MCF 10A (cell line): ENCODE measurements at regions not wholly inside any gene's neighbourhood (a gene's known extent, or its start where the extent isn't known, plus 50 kb on each side); places are given as distances from the start of the nearest gene placed in this dataset.

ENCODE experiments used
- BruUV-seq: library from RNA; stranded (reverse); fragments of 400-500 nt; replicated peaks from 2 replicates; lab custom pipeline; 2021; lab: Mats Ljungman, UMichigan
- CTCF ChIA-PET: fragments of 300-600 bp; sonication (Branson Sonifier 250); formaldehyde crosslinking; extraction: SDS; loops from one replicate; lab custom pipeline; 2021; ENCODE audit warnings: antibody characterized with exemption, inconsistent platforms; lab: Yijun Ruan, JAX
- POLR2A ChIA-PET: fragments of 300-600, 350-650 bp; sonication (Branson Sonifier 250); formaldehyde crosslinking; extraction: SDS; loops from one replicate; lab custom pipeline; 2020; ENCODE audit warnings: antibody characterized with exemption, inconsistent platforms; lab: Yijun Ruan, JAX
- DNase-seq: peaks from one replicate; pipeline ENCODE4 v3.0.0-alpha.2; 2018; ENCODE audit not compliant: unreplicated experiment
- H3K27ac Mint-ChIP-seq: one replicate; pipeline ENCODE4 v1.8.0; 2022; ENCODE audit warnings: mild to moderate bottlenecking, low read depth, mixed read lengths; ENCODE audit not compliant: unreplicated experiment
- H3K27me3 Mint-ChIP-seq: one replicate; pipeline ENCODE4 v1.8.0; 2022; ENCODE audit warnings: mixed read lengths; ENCODE audit not compliant: insufficient read depth, unreplicated experiment
- H3K36me3 Mint-ChIP-seq: one replicate; pipeline ENCODE4 v1.8.0; 2022; ENCODE audit warnings: mild to moderate bottlenecking, moderate library complexity, mixed read lengths; ENCODE audit not compliant: insufficient read depth, unreplicated experiment
- H3K4me1 Mint-ChIP-seq: one replicate; pipeline ENCODE4 v1.8.0; 2022; ENCODE audit warnings: mixed read lengths; ENCODE audit not compliant: insufficient read depth, unreplicated experiment
- H3K4me3 Mint-ChIP-seq: one replicate; pipeline ENCODE4 v1.8.0; 2022; ENCODE audit warnings: mild to moderate bottlenecking, moderate library complexity, mixed read lengths; ENCODE audit not compliant: unreplicated experiment
- H3K9me3 Mint-ChIP-seq: one replicate; pipeline ENCODE4 v1.8.0; 2022; ENCODE audit warnings: mixed read lengths; ENCODE audit not compliant: unreplicated experiment
- CTCF ChIP-seq: fragments of 200-600 bp; IDR thresholded peaks from one replicate; pipeline ENCODE4 v1.8.0; 2022; ENCODE audit warnings: antibody characterized with exemption, mild to moderate bottlenecking; ENCODE audit not compliant: unreplicated experiment
- intact Hi-C: fragments of 100-400 bp; cut with micrococcal nuclease; formaldehyde crosslinking; loops from 2 replicates; pipeline ENCODE4 v1.14.1; 2022

- Mint-ChIP-seq H3K27ac (no peak overlapping the region), H3K36me3 (no peaks in the 10 kb centered on the region), H3K9me3 (no peaks in the 10 kb centered on the region), H3K4me1 (no peaks in the 10 kb centered on the region), H3K4me3 (no peak overlapping the region), H3K27me3 (peaks cover 18% of the 10 kb centered on the region)
- POLR2A ChIA-PET = no interaction called here
- intact Hi-C loops = no loop called here
- CTCF ChIA-PET = interaction anchor here (0.6 kb wide), 1 partner anchor 320 kb away, joined by 4 read pairs; no protein-coding TSS in a partner anchor
- no peak for DNase-seq
- TF ChIP-seq CTCF = no peak
- BruUV-seq = no TSS peak
These were observed 72.5 kb downstream of the MED10 start for GRCh38 chr5:6305853-6306252.

GRCh38 chr5:6302684-6303083 lies 75.7 kb downstream of the MED10 start:
- no peaks in the 10 kb centered on the region for H3K9me3 Mint-ChIP-seq
- intact Hi-C loops = no loop called here
- no peak overlapping the region for H3K27ac Mint-ChIP-seq
- no peaks in the 10 kb centered on the region for H3K4me1 Mint-ChIP-seq
- H3K27me3 Mint-ChIP-seq = peaks cover 18% of the 10 kb centered on the region
- peak; percentile 4 for DNase-seq
- ChIA-PET POLR2A (no interaction called here), CTCF (interaction anchor here (0.6 kb wide), 1 partner anchor 1225 kb away, joined by 3 read pairs; no protein-coding TSS in a partner anchor)
- TF ChIP-seq CTCF = no peak
- no peaks in the 10 kb centered on the region for H3K36me3 Mint-ChIP-seq
- H3K4me3 Mint-ChIP-seq = no peak overlapping the region
- BruUV-seq = no TSS peak

DNA sequence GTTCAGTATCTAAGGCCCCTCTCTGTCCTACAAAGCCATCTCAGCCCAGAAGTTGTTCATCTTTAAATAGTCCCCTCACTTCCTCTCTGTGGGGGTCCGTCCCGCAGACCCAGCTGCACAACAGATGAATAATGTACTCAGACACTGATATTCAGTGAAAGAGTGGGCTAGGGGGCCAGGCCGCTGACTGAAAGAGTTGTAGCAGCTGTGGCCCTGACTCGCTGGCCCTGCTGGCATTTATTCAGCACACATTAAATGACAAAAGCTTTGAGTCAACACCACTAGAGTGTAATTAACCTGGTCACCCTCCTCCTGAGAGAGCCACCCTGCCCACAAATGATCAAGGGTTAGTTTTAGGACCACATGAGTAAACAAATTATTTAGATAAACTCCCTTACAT lies 76.3 kb downstream of the MED10 start:
- POLR2A ChIA-PET = no interaction called here

GRCh38 chr5:6296524-6296923 lies 81.8 kb downstream of the MED10 start:
- H3K36me3 Mint-ChIP-seq = no peaks in the 10 kb centered on the region
- H3K9me3 Mint-ChIP-seq = no peaks in the 10 kb centered on the region
- no peak overlapping the region for H3K4me3 Mint-ChIP-seq
- H3K27ac Mint-ChIP-seq = no peak overlapping the region
- intact Hi-C loops = no loop called here
- ChIA-PET CTCF (interaction anchor here (0.6 kb wide), 1 partner anchor 801 kb away, joined by 3 read pairs; no protein-coding TSS in a partner anchor), POLR2A (no interaction called here)
- H3K4me1 Mint-ChIP-seq = no peaks in the 10 kb centered on the region
- no TSS peak for BruUV-seq
- no peak for TF ChIP-seq CTCF
- H3K27me3 Mint-ChIP-seq = peaks cover 43% of the 10 kb centered on the region
- DNase-seq = no peak

More for the DNA sequence above, 76.3 kb downstream of the MED10 start:
- DNase-seq = no peak
- Mint-ChIP-seq H3K4me1 (no peaks in the 10 kb centered on the region), H3K36me3 (no peaks in the 10 kb centered on the region), H3K9me3 (no peaks in the 10 kb centered on the region), H3K27ac (no peak overlapping the region), H3K27me3 (peaks cover 18% of the 10 kb centered on the region), H3K4me3 (no peak overlapping the region)
- no peak for TF ChIP-seq CTCF
- CTCF ChIA-PET = no interaction called here
- intact Hi-C loops = no loop called here
- no TSS peak for BruUV-seq
